Sigmoid colon (tissue), 4 donors: ENCODE measurements at regions not wholly inside any gene's neighbourhood (a gene's known extent, or its start where the extent isn't known, plus 50 kb on each side); places are given as distances from the start of the nearest gene placed in this dataset.

ENCODE experiments used
- EP300 ChIP-seq, 4 donors: sonication (generic); formaldehyde crosslinking; IDR thresholded peaks; one replicate each; pipeline ENCODE4 v1.6.1; 2017; ENCODE audit warnings: antibody characterized with exemption in 4 of 4
- POLR2A ChIP-seq, 2 donors: fragments of 450-650 bp; IDR thresholded peaks; one replicate each; pipeline ENCODE4 v1.6.1; 2016; ENCODE audit warnings: antibody characterized with exemption in 2 of 2, mild to moderate bottlenecking in 2 of 2, moderate library complexity in 2 of 2
- TF ChIP-seq, protein P1 (sequence below), 4 experiments: fragments of 450-650 bp in 3 of 4; fragments of 200-600 bp in 1 of 4; IDR thresholded peaks; one replicate each; pipeline ENCODE4 v1.5.1; 2016 to 2019; ENCODE audit warnings: antibody characterized with exemption in 4 of 4, mild to moderate bottlenecking in 3 of 4, moderate library complexity in 2 of 4

DNA sequence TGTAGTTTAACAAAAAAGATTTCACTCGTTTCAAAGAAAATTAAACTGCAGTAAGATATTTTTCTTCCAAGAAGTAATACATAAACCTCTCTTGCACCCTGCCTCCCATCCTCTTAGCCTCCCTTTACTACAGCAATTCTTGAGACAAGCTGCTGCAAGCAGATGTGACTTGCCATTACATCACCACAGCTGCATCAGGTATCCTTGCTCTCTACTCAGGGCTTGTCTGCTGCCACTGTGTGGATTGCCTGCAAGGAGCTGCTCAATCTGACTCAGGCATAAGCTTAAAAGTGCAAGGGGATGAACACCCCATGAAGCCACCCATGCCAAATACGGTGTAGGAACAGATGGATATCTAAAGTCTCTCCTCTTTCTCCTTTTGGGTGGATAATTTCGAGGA, 609.9 kb downstream of the DNAJB9 start:
- TF ChIP-seq, protein P1, sequence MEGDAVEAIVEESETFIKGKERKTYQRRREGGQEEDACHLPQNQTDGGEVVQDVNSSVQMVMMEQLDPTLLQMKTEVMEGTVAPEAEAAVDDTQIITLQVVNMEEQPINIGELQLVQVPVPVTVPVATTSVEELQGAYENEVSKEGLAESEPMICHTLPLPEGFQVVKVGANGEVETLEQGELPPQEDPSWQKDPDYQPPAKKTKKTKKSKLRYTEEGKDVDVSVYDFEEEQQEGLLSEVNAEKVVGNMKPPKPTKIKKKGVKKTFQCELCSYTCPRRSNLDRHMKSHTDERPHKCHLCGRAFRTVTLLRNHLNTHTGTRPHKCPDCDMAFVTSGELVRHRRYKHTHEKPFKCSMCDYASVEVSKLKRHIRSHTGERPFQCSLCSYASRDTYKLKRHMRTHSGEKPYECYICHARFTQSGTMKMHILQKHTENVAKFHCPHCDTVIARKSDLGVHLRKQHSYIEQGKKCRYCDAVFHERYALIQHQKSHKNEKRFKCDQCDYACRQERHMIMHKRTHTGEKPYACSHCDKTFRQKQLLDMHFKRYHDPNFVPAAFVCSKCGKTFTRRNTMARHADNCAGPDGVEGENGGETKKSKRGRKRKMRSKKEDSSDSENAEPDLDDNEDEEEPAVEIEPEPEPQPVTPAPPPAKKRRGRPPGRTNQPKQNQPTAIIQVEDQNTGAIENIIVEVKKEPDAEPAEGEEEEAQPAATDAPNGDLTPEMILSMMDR (IDR thresholded peaks at IDR 0.05), result no peak
- TF ChIP-seq EP300 (IDR thresholded peaks at IDR 0.05) (no peak), POLR2A (IDR thresholded peaks at IDR 0.05) (no peak)
